ENCODE measurements at regions not wholly inside any gene's neighbourhood (a gene's known extent, or its start where the extent isn't known, plus 50 kb on each side); places are given as distances from the start of the nearest gene placed in this dataset.

- POLR2A ChIA-PET (ENCODE audit: unreplicated experiment), result no interaction called here
- H3K36me3 ChIP-seq (ENCODE audit: low read depth, low read length), result no peaks in the 10 kb centered on the region
- H3K79me2 ChIP-seq (ENCODE audit: low read length), result no peaks in the 10 kb centered on the region
- H3K9me2 ChIP-seq (replicated peaks; ENCODE audit: low read length), result no peaks in the 10 kb centered on the region
- no TSS peak for BruUV-seq (replicated peaks)
- no peak overlapping the region for H3K4me2 ChIP-seq (ENCODE audit: low read length)
- CTCF ChIA-PET, result no interaction called here
- intact Hi-C loops (cut with micrococcal nuclease), result no loop called here
- 0 out of 2 replicates have a peak, but pooled peaks cover 5% of the 10 kb centered on the region for H3K9me3 ChIP-seq (ENCODE audit: low read length)
- no peaks in the 10 kb centered on the region for H3K4me1 ChIP-seq (ENCODE audit: insufficient read depth, low read length)
- ATAC-seq, result no peak
- no peak overlapping the region for H2AFZ ChIP-seq (ENCODE audit: low read length)
- no peak overlapping the region for H3K27ac ChIP-seq (ENCODE audit: low read length)
- no peak overlapping the region for H3K4me3 ChIP-seq (ENCODE audit: low read length)
- H3K9ac ChIP-seq (ENCODE audit: low read length), result no peak overlapping the region
- DNase-seq, result no peak
- no peak for TF ChIP-seq EZH2 (IDR thresholded peaks at IDR 0.05; ENCODE audit: low read length, unreplicated experiment)
- TF ChIP-seq EZH2phosphoT487 (IDR thresholded peaks at IDR 0.05; ENCODE audit: borderline replicate concordance, low read length), result no peak
- TF ChIP-seq, protein P1, sequence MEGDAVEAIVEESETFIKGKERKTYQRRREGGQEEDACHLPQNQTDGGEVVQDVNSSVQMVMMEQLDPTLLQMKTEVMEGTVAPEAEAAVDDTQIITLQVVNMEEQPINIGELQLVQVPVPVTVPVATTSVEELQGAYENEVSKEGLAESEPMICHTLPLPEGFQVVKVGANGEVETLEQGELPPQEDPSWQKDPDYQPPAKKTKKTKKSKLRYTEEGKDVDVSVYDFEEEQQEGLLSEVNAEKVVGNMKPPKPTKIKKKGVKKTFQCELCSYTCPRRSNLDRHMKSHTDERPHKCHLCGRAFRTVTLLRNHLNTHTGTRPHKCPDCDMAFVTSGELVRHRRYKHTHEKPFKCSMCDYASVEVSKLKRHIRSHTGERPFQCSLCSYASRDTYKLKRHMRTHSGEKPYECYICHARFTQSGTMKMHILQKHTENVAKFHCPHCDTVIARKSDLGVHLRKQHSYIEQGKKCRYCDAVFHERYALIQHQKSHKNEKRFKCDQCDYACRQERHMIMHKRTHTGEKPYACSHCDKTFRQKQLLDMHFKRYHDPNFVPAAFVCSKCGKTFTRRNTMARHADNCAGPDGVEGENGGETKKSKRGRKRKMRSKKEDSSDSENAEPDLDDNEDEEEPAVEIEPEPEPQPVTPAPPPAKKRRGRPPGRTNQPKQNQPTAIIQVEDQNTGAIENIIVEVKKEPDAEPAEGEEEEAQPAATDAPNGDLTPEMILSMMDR (conservative IDR thresholded peaks at IDR 0.05; ENCODE audit: low read depth, low read length), result no peak
- H4K20me1 ChIP-seq (ENCODE audit: low read length), result no peaks in the 10 kb centered on the region
- H3K27me3 ChIP-seq (ENCODE audit: low read length), result no peaks in the 10 kb centered on the region
- no peaks in the 10 kb centered on the region for H3F3A ChIP-seq (ENCODE audit: low read length, unreplicated experiment)
Observed at GRCh38 chr15:23762026-23762425, 74.9 kb upstream of the NDN start.

DNA sequence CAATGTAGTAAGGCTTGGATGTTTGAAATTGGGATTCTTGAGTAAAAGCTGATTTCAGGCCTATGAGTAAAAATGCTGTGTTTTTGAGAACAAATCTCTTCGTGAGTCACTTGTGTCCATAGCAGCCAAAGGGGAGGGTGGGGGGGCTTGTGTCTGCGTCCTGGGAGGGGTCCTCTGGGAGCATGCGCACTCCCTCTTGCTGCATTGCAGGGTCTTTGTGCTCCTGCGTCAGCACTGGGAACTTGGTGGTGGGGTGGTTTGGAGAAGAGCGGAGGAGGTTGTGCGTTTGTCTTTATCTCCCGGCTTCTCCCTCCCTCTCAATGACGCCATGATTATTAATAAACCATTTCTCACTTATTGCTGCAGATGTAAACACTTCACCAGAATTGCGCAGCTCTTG is 75.9 kb upstream of the NDN start:
- H3K4me1 ChIP-seq (ENCODE audit: insufficient read depth, low read length), result no peaks in the 10 kb centered on the region
- TF ChIP-seq EZH2 (IDR thresholded peaks at IDR 0.05; ENCODE audit: low read length, unreplicated experiment), result no peak
- TF ChIP-seq, protein P1 (conservative IDR thresholded peaks at IDR 0.05; ENCODE audit: low read depth, low read length), result no peak
- TF ChIP-seq EZH2phosphoT487 (IDR thresholded peaks at IDR 0.05; ENCODE audit: borderline replicate concordance, low read length), result no peak
- no TSS peak for BruUV-seq (replicated peaks)
- no peak overlapping the region for H3K4me3 ChIP-seq (ENCODE audit: low read length)
- H3F3A ChIP-seq (ENCODE audit: low read length, unreplicated experiment), result no peaks in the 10 kb centered on the region
- H3K27ac ChIP-seq (ENCODE audit: low read length), result no peak overlapping the region
- no peak overlapping the region for H3K4me2 ChIP-seq (ENCODE audit: low read length)
- H3K9me2 ChIP-seq (replicated peaks; ENCODE audit: low read length), result no peaks in the 10 kb centered on the region
- no peaks in the 10 kb centered on the region for H4K20me1 ChIP-seq (ENCODE audit: low read length)
- ATAC-seq (no peak), DNase-seq (no peak)
- no peak overlapping the region for H3K9ac ChIP-seq (ENCODE audit: low read length)
- 0 out of 2 replicates have a peak, but pooled peaks cover 5% of the 10 kb centered on the region for H3K9me3 ChIP-seq (ENCODE audit: low read length)
- intact Hi-C loops (cut with micrococcal nuclease), result no loop called here
- no peak overlapping the region for H2AFZ ChIP-seq (ENCODE audit: low read length)
- H3K79me2 ChIP-seq (ENCODE audit: low read length), result no peaks in the 10 kb centered on the region
- H3K36me3 ChIP-seq (ENCODE audit: low read depth, low read length), result no peaks in the 10 kb centered on the region
- POLR2A ChIA-PET (ENCODE audit: unreplicated experiment), result no interaction called here
- no peaks in the 10 kb centered on the region for H3K27me3 ChIP-seq (ENCODE audit: low read length)
- CTCF ChIA-PET, result no interaction called here

DNA sequence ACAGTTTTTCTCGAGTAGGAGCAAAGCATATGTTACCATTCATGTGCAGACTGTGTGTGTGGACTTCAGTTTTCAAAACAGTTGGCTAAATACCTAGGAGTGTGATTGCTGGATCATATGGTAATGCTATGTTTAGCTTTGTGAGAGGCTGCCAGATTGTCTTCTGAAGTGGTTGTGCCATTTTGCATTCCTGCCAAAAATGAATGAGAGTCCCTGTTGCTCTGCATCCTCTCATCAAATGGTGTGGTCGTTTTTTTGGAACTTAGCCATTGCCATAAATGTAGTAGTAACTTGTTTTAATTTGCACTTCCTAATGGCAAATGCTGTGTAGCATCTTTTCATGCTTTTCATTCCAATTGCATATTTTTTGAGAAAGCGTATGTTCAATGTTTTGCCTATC is 77.2 kb upstream of the NDN start:
- Histone ChIP-seq H4K20me1 (ENCODE audit: low read length) (no peaks in the 10 kb centered on the region), H3K36me3 (ENCODE audit: low read depth, low read length) (no peaks in the 10 kb centered on the region), H3K4me3 (ENCODE audit: low read length) (no peak overlapping the region), H3K4me1 (ENCODE audit: insufficient read depth, low read length) (no peaks in the 10 kb centered on the region), H3K27me3 (ENCODE audit: low read length) (no peaks in the 10 kb centered on the region), H3K9me3 (ENCODE audit: low read length) (0 out of 2 replicates have a peak, but pooled peaks cover 12% of the 10 kb centered on the region), H3K4me2 (ENCODE audit: low read length) (no peak overlapping the region), H3K9me2 (replicated peaks; ENCODE audit: low read length) (no peaks in the 10 kb centered on the region), H3K9ac (ENCODE audit: low read length) (no peak overlapping the region), H3F3A (ENCODE audit: low read length, unreplicated experiment) (no peaks in the 10 kb centered on the region), H3K79me2 (ENCODE audit: low read length) (no peaks in the 10 kb centered on the region), H3K27ac (ENCODE audit: low read length) (no peak overlapping the region), H2AFZ (ENCODE audit: low read length) (no peak overlapping the region)
- no peak for DNase-seq
- ChIA-PET CTCF (no interaction called here), POLR2A (ENCODE audit: unreplicated experiment) (no interaction called here)
- TF ChIP-seq, protein P1 (conservative IDR thresholded peaks at IDR 0.05; ENCODE audit: low read depth, low read length), result no peak
- TF ChIP-seq EZH2phosphoT487 (IDR thresholded peaks at IDR 0.05; ENCODE audit: borderline replicate concordance, low read length) (no peak), EZH2 (IDR thresholded peaks at IDR 0.05; ENCODE audit: low read length, unreplicated experiment) (no peak)
- no TSS peak for BruUV-seq (replicated peaks)
- no peak for ATAC-seq
- intact Hi-C loops (cut with micrococcal nuclease), result no loop called here
